Panc1 (cell line): ENCODE measurements at regions not wholly inside any gene's neighbourhood (a gene's known extent, or its start where the extent isn't known, plus 50 kb on each side); places are given as distances from the start of the nearest gene placed in this dataset.
"Not testable (repeated sequence)": the region's sequence is repeated elsewhere in the genome, so short reads cannot be mapped to it uniquely, and the experiment has no call there.

Experiments
- ATAC-seq: fragments of 200-7000 bp; cut with Tn5 transposase; 2 replicates; pipeline ENCODE4 v1.9.1; 2020; ENCODE audit warnings: mild to moderate bottlenecking, moderate library complexity
- BruUV-seq: library from RNA; stranded (reverse); fragments of 400-500 nt; replicated peaks from 2 replicates; lab custom pipeline; 2021; lab: Mats Ljungman, UMichigan
- CTCF ChIA-PET: fragments of 300-600 bp; sonication (Branson Sonifier 250); formaldehyde crosslinking; loops from one replicate; lab custom pipeline; 2022; ENCODE audit warnings: antibody characterized with exemption; lab: Charles Lee
- POLR2A ChIA-PET: fragments of 300-600 bp; sonication (Branson Sonifier 250); formaldehyde crosslinking; loops from one replicate; lab custom pipeline; 2022; ENCODE audit warnings: antibody characterized with exemption; lab: Charles Lee
- DNase-seq: peaks from one replicate; pipeline ENCODE4 v3.0.0-alpha.2; 2010; ENCODE audit warnings: low read depth, low spot score
- H3K27ac ChIP-seq: 2 replicates; pipeline ENCODE4 v1.5.1; 2011; ENCODE audit warnings: mild to moderate bottlenecking, low read length, inconsistent platforms
- H3K27me3 ChIP-seq: fragments of 200-500 bp; sonication (Bioruptor generic); 2 replicates; pipeline ENCODE4 v1.6.0; 2014; ENCODE audit warnings: low read length, inconsistent platforms; ENCODE audit not compliant: control insufficient read depth, insufficient read depth
- H3K36me3 ChIP-seq: fragments of 200-500 bp; sonication (Bioruptor generic); 2 replicates; pipeline ENCODE4 v1.5.1; 2014; ENCODE audit warnings: inconsistent platforms, mild to moderate bottlenecking, low read length, moderate library complexity; ENCODE audit not compliant: control insufficient read depth, insufficient read depth
- H3K4me1 ChIP-seq: 2 replicates; pipeline ENCODE4 v1.5.1; 2011; ENCODE audit warnings: inconsistent platforms, mild to moderate bottlenecking, low read length, moderate library complexity; ENCODE audit not compliant: control insufficient read depth, insufficient read depth
- H3K4me3 ChIP-seq, 2 experiments: 2 replicates each; pipeline ENCODE4 v1.5.1; 2011 to 2012; ENCODE audit warnings: low read depth in 2 of 2, low read length in 2 of 2, mild to moderate bottlenecking in 2 of 2, inconsistent platforms in 1 of 2, moderate library complexity in 1 of 2
- H3K9me3 ChIP-seq: fragments of 200-500 bp; sonication (Bioruptor generic); 2 replicates; pipeline ENCODE4 v1.5.1; 2014; ENCODE audit warnings: low read depth, mild to moderate bottlenecking, inconsistent platforms, low read length, moderate library complexity; ENCODE audit not compliant: control insufficient read depth, insufficient read depth
- POLR2AphosphoS5 ChIP-seq: IDR thresholded peaks from 2 replicates; pipeline ENCODE4 v1.6.1; 2012; ENCODE audit warnings: mild to moderate bottlenecking, low read depth, low read length, moderate library complexity
- SIN3A ChIP-seq: IDR thresholded peaks from 2 replicates; pipeline ENCODE4 v1.6.1; 2012; ENCODE audit warnings: low read depth, mild to moderate bottlenecking, low read length, moderate library complexity, borderline replicate concordance; ENCODE audit not compliant: insufficient read depth
- TCF7L2 ChIP-seq: IDR thresholded peaks from 2 replicates; pipeline ENCODE4 v1.6.1; 2011; ENCODE audit warnings: mild to moderate bottlenecking, low read depth, low read length, inconsistent platforms
- in situ Hi-C: cut with HindIII; loops from 2 replicates; pipeline ENCODE4 v1.10.0; 2016; ENCODE audit warnings: low sequenced_read_pairs, low pct_unique_long_range_greater_than_20kb
- intact Hi-C: fragments of 100-400 bp; cut with micrococcal nuclease; formaldehyde crosslinking; loops from one replicate; pipeline ENCODE4 v1.10.0; 2022; ENCODE audit not compliant: unreplicated experiment
- TF ChIP-seq, protein P1 (sequence below): fragments of 450-650 bp; IDR thresholded peaks from 2 replicates; pipeline ENCODE4 v1.5.1; 2017; ENCODE audit warnings: mild to moderate bottlenecking
- TF ChIP-seq, protein P2 (sequence below), 2 experiments: IDR thresholded peaks; 2 replicates each; pipeline ENCODE4 v1.6.1; 2011 to 2012; ENCODE audit warnings: low read depth in 2 of 2, control low read depth in 1 of 2, low read length in 1 of 2, mild to moderate bottlenecking in 1 of 2, moderate library complexity in 1 of 2; ENCODE audit not compliant: insufficient read depth in 1 of 2

DNA sequence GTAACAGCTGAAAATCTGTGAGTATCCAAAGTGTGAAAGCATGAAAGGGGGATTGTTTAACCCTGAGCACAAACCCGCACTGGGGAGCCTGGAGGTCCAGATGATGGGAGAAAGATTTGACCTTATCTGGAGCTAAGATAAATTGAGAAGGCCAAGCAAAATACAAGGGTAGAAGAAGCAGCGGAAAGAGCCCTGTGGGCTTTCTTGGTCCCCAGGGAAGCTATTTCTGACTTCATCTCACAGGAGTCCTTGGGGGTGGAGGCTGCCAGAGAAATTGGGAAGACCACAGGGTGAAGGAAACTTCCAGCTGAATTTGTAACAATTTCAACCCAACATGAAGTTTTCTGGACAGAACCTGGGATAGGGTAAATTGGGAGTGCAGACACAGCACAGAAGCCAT is 476.9 kb downstream of the MMUT start:
- H3K9me3 ChIP-seq, result no peaks in the 10 kb centered on the region; the same call in 1 of the 2 replicates
- ATAC-seq, result no peak
- DNase-seq, result no peak
- no peaks in the 10 kb centered on the region for H3K27me3 ChIP-seq
- in situ Hi-C loops, result no loop called here
- H3K36me3 ChIP-seq, result no peaks in the 10 kb centered on the region
- TF ChIP-seq TCF7L2, result no peak
- TF ChIP-seq, protein P1, sequence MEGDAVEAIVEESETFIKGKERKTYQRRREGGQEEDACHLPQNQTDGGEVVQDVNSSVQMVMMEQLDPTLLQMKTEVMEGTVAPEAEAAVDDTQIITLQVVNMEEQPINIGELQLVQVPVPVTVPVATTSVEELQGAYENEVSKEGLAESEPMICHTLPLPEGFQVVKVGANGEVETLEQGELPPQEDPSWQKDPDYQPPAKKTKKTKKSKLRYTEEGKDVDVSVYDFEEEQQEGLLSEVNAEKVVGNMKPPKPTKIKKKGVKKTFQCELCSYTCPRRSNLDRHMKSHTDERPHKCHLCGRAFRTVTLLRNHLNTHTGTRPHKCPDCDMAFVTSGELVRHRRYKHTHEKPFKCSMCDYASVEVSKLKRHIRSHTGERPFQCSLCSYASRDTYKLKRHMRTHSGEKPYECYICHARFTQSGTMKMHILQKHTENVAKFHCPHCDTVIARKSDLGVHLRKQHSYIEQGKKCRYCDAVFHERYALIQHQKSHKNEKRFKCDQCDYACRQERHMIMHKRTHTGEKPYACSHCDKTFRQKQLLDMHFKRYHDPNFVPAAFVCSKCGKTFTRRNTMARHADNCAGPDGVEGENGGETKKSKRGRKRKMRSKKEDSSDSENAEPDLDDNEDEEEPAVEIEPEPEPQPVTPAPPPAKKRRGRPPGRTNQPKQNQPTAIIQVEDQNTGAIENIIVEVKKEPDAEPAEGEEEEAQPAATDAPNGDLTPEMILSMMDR, result no peak
- TF ChIP-seq, protein P2, sequence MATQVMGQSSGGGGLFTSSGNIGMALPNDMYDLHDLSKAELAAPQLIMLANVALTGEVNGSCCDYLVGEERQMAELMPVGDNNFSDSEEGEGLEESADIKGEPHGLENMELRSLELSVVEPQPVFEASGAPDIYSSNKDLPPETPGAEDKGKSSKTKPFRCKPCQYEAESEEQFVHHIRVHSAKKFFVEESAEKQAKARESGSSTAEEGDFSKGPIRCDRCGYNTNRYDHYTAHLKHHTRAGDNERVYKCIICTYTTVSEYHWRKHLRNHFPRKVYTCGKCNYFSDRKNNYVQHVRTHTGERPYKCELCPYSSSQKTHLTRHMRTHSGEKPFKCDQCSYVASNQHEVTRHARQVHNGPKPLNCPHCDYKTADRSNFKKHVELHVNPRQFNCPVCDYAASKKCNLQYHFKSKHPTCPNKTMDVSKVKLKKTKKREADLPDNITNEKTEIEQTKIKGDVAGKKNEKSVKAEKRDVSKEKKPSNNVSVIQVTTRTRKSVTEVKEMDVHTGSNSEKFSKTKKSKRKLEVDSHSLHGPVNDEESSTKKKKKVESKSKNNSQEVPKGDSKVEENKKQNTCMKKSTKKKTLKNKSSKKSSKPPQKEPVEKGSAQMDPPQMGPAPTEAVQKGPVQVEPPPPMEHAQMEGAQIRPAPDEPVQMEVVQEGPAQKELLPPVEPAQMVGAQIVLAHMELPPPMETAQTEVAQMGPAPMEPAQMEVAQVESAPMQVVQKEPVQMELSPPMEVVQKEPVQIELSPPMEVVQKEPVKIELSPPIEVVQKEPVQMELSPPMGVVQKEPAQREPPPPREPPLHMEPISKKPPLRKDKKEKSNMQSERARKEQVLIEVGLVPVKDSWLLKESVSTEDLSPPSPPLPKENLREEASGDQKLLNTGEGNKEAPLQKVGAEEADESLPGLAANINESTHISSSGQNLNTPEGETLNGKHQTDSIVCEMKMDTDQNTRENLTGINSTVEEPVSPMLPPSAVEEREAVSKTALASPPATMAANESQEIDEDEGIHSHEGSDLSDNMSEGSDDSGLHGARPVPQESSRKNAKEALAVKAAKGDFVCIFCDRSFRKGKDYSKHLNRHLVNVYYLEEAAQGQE (IDR thresholded peaks at IDR 0.05; ENCODE audit: insufficient read depth in 1 of 2, low read depth in 2 of 2, low read length in 1 of 2), result no peak
- H3K4me3 ChIP-seq, result no peak overlapping the region
- CTCF ChIA-PET, result no interaction called here
- no peak overlapping the region for H3K27ac ChIP-seq
- no TSS peak for BruUV-seq
- POLR2A ChIA-PET, result no interaction called here
- no peaks in the 10 kb centered on the region for H3K4me1 ChIP-seq
- intact Hi-C loops, result no loop called here

DNA sequence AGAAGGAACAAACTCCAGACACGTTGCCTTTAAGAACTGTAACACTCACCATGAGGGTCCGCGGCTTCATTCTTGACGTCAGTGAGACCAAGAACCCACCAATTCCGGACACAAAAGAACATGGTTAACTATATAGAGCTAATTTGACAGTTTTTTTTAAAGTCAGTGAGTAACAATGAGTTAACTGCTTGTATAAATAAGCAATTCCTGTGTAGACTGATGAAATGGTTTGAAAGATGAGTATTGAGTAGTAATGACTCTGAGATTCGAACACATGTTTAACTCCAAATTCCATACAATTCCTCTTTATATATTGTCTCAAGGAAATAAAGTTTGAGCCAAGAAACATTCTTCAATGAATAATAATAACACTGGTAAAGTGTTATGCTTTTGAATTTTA is 478.0 kb downstream of the MMUT start:
- ATAC-seq (no peak), DNase-seq (no peak)
- ChIA-PET POLR2A (no interaction called here), CTCF (no interaction called here)
- TF ChIP-seq POLR2AphosphoS5 (no peak), SIN3A (no peak), TCF7L2 (no peak)
- TF ChIP-seq, protein P1, result no peak
- TF ChIP-seq, protein P2 (IDR thresholded peaks at IDR 0.05; ENCODE audit: insufficient read depth in 1 of 2, low read depth in 2 of 2, low read length in 1 of 2), result no peak
- no peaks in the 10 kb centered on the region for H3K9me3 ChIP-seq
- no peaks in the 10 kb centered on the region for H3K36me3 ChIP-seq
- in situ Hi-C loops (no loop called here), intact Hi-C loops (no loop called here)
- no peak overlapping the region for H3K27ac ChIP-seq
- BruUV-seq, result no TSS peak
- no peak overlapping the region for H3K4me3 ChIP-seq
- H3K4me1 ChIP-seq, result no peaks in the 10 kb centered on the region
- H3K27me3 ChIP-seq, result no peaks in the 10 kb centered on the region

DNA sequence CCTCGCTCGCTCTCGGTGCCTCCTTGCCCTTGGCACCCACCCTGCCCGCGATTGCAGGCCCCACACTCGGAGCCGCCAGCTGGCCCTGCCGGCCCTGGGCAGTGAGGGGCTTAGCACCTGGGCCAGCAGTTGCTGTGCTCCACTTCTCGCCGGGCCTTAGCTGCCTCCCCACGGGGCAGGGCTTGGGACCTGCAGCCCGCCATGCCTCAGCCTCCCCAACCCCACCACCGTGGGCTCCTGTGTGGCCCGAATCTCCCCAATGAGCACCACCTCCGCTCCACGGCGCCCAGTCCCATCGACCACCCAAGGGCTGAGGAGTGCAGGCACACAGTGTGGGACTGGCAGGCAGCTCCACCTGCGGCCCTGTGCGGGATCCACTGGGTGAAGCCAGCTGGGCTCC is 479.1 kb downstream of the MMUT start:
- ATAC-seq, intact Hi-C loops, H3K36me3 ChIP-seq, CTCF ChIA-PET, H3K9me3 ChIP-seq, H3K27ac ChIP-seq, H3K4me1 ChIP-seq, POLR2A ChIA-PET, BruUV-seq, H3K27me3 ChIP-seq, in situ Hi-C loops, H3K4me3 ChIP-seq, DNase-seq: not testable (repeated sequence)
